ENCODE measurements at regions not wholly inside any gene's neighbourhood (a gene's known extent, or its start where the extent isn't known, plus 50 kb on each side); places are given as distances from the start of the nearest gene placed in this dataset.

DNA sequence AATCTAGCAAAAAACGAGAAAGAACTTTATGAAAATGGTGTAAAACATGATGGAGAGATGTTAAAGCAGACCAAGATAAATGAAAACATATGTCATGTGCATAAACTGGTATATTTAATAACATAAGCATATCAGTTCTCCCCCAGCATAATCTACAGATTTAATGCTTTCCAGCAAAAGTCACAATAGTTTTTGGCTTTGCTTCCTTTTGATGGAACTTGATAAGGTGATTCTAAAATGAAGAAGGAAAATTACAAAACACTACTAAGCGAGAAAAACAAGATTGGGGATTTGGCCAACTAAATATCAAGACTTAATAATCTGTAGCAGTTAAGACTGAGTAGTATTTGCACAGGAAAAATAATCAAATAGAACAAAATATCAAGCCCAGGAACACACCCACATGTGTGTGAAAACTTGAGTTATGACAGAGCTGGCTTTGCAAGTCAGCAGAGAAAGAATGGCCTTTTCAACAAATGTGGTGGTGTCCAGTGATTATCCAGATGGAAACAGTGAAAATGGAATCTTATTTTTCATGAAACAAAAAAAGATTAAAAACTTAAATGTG lies 83.7 kb upstream of the L3MBTL4 start:
- intact Hi-C loops (cut with micrococcal nuclease) = no loop called here
- no peaks in the 10 kb centered on the region for H3K79me2 ChIP-seq (ENCODE audit: control insufficient read depth, insufficient read depth, low read length)
- no peaks in the 10 kb centered on the region for H4K20me1 ChIP-seq (replicated peaks; ENCODE audit: control insufficient read depth, insufficient read depth, low read length)
- in situ Hi-C loops (cut with MboI) = no loop called here
- no peak overlapping the region for H3K4me3 ChIP-seq
- FAIRE-seq (no peak), ATAC-seq (no peak), DNase-seq (ENCODE audit: extremely low read depth in 1 of 4, low spot score in 3 of 4) (no peak)
- no peaks in the 10 kb centered on the region for H3K9me1 ChIP-seq (ENCODE audit: control insufficient read depth, insufficient read depth, low read length)
- no peaks in the 10 kb centered on the region for H3K9me3 ChIP-seq (replicated peaks; ENCODE audit: control insufficient read depth, insufficient read depth, low read depth, low read length)
- POLR2A ChIA-PET = no interaction called here
- H3K27ac ChIP-seq (ENCODE audit: extremely low read depth, low read depth, low read length) = no peak overlapping the region
- no peaks in the 10 kb centered on the region for H3K27me3 ChIP-seq (ENCODE audit: control insufficient read depth in 2 of 2, insufficient read depth in 2 of 2, low read length in 2 of 2)
- WGBS (ENCODE audit: insufficient coverage, low coverage, missing lambda C conversion rate) = 0% methylated on average over 2 of the region's 2 CpGs
- no peak overlapping the region for H3K9ac ChIP-seq (ENCODE audit: insufficient read depth in 1 of 2, low read depth in 2 of 2, low read length in 2 of 2)
- H2AFZ ChIP-seq (ENCODE audit: low read depth, low read length) = no peak overlapping the region
- H3K4me1 ChIP-seq (replicated peaks in 1 of 2; ENCODE audit: control insufficient read depth in 2 of 2, insufficient read depth in 2 of 2, low read length in 2 of 2) = no peaks in the 10 kb centered on the region
- BruUV-seq (replicated peaks) = no TSS peak
- H3K4me2 ChIP-seq (ENCODE audit: insufficient read depth, low read length) = no peak overlapping the region
- CTCF ChIA-PET (ENCODE audit: low intra/inter-chr PET ratio) = no interaction called here
- no peaks in the 10 kb centered on the region for H3K36me3 ChIP-seq (ENCODE audit: control insufficient read depth, insufficient read depth, low read length)
- TF ChIP-seq STAT5A (IDR thresholded peaks at IDR 0.05; ENCODE audit: borderline replicate concordance, low read length) (no peak), JUND (IDR thresholded peaks at IDR 0.05; ENCODE audit: borderline replicate concordance, low read depth, low read length) (no peak), JUND (tag; IDR thresholded peaks at IDR 0.05; ENCODE audit: borderline replicate concordance, low read depth, low read length) (no peak), ELF1 (tag; IDR thresholded peaks at IDR 0.05) (no peak), FOXJ3 (CRISPR knock-in tag; IDR thresholded peaks at IDR 0.05) (no peak), HIVEP1 (CRISPR knock-in tag; IDR thresholded peaks at IDR 0.05) (no peak), SMARCC2 (IDR thresholded peaks at IDR 0.05; ENCODE audit: low read depth) (no peak), CBX5 (IDR thresholded peaks at IDR 0.05; ENCODE audit: borderline replicate concordance, low read depth) (no peak), CHD7 (IDR thresholded peaks at IDR 0.05; ENCODE audit: low read depth, low read length) (no peak), TARDBP (IDR thresholded peaks at IDR 0.05) (no peak), ZNF668 (CRISPR knock-in tag; IDR thresholded peaks at IDR 0.05) (no peak)
- TF ChIP-seq, protein P1, sequence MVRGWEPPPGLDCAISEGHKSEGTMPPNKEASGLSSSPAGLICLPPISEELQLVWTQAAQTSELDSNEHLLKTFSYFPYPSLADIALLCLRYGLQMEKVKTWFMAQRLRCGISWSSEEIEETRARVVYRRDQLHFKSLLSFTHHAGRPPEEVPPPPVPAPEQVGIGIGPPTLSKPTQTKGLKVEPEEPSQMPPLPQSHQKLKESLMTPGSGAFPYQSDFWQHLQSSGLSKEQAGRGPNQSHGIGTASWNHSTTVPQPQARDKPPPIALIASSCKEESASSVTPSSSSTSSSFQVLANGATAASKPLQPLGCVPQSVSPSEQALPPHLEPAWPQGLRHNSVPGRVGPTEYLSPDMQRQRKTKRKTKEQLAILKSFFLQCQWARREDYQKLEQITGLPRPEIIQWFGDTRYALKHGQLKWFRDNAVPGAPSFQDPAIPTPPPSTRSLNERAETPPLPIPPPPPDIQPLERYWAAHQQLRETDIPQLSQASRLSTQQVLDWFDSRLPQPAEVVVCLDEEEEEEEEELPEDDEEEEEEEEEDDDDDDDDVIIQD (CRISPR knock-in tag; IDR thresholded peaks at IDR 0.05) = no peak
